ENCODE measurements at regions not wholly inside any gene's neighbourhood (a gene's known extent, or its start where the extent isn't known, plus 50 kb on each side); places are given as distances from the start of the nearest gene placed in this dataset.

DNA sequence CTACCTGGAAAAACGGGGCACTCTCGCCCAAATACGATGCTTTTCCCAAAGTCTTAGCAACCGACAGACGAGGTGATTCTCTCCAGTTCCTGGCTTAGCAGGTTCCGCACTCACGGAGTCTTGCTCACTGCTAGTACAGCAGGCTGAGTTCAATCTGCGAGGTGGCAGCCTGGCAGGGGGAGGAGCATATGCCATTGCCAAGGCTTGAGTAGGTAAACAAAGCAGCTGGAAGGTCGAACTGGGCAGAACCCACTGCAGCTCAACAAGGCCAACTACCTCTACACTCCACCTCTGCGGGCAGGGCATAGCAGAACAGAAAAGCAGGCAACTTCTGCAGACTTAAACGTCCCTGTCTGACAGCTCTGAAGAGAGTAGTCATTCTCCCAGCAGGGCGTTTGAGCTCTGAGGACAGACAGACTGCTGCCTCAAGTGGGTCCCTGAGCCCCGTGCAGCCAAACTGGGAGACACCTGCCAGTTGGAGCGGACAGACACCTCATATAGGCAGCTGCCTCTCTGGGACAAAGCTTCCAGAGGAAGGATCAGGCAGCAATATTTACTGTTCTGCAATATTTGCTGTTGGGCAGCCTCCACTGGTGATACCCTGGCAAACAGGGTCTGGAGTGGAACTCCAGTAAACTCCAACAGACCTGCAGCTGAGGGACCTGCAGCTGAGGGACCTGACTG lies 73.4 kb upstream of the CADM2 start:
- DNase-seq = no peak

DNA sequence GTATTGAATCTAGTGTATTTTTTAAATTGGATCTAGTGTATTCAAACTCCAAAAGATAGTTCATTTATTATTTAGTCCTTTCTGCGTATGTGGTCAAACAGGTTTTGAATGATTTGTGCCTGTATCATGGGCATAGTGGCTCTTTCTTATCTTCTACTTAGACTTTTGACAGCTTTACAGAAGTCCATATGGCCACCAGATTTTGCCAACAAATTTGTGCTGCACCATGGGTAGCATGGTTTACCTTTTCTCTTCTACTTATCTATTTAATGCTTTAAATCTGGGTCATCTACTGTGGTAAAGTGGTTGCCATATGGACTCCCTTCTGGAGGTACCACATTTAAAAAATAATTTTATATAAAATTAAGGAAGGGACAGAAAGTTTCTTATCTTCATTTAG lies 66.9 kb upstream of the CADM2 start:
- DNase-seq = no peak

DNA sequence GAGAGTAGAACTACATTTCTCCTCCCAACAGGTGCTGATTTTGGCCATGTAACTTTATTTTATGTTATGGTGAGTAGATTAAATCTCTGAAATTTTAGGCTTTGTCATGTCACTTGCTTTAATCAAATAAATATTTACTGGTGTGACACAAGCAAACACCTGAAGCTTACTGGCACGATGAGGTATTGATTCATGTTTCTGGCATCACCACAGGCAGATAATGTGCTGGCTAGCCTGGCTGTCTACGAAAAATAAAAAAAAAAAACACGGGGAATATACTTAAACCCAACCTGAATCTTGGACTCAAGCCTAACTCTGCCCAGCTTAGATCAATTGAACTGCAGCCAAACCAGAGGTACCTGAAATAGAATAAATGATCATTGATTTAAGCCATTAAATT lies 65.6 kb upstream of the CADM2 start:
- DNase-seq = no peak

DNA sequence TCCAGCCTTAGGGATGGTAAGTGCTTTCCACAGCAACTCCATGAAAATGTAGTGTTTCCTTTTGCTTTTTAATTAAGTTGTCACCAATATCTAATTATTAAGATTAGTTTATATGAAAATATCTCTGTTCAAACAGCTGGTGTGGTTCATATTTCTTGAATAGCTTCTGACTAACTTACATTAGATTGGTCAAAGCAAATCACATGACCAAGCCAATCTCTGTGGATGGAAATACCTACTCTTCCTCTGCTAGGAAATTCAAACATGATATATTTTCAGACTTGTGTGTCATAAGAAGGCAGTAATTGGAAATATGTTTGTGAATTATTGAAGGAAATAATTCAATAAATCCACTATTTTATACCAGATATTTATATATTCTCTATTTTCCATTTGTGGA lies 54.6 kb upstream of the CADM2 start:
- no peak for DNase-seq

DNA sequence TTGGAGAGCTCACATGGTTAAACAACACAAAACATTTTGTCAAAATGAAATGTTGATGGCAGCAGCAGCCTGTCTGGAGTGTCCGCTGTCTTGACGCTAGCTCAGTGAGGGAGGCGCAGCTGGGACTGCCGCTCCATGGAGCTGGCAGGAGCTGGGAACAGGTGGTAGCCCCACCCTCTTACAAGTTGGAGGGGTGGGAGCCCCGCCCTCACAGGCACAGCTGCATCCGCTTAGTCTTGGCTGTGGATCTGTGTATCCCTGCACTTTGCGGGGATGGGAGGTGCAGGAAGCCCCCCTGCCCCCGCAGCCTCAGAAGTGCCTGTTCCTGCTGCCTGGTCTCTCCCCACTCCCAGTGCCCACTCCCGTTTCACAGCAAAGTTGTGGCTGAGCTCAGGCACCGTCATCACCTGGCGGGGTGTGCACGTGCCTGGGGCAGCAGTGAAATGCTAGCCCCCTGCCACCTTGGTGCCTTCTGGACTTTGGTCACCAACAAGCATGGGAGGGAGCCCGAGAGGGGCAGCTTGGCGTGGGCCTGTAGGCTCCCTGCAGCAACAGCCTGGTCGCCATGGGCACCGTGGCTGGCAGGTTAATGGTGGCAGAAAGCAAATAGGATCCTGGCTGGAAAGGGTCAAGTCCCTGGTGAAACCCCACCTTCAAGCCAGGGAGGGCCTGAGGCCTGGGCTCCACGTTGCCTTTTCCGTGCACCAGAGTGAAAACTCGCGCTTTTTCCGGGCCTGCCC lies 53.8 kb upstream of the CADM2 start:
- DNase-seq = no peak

- no peak for DNase-seq
Observed at GRCh38 chr3:84905556-84905920, 53.3 kb upstream of the CADM2 start.

- no peak for DNase-seq
Observed at GRCh38 chr3:84906065-84906464, 52.7 kb upstream of the CADM2 start.
